Liver (tissue), 8 donors: ENCODE measurements at regions not wholly inside any gene's neighbourhood (a gene's known extent, or its start where the extent isn't known, plus 50 kb on each side); places are given as distances from the start of the nearest gene placed in this dataset.

Experiments
- DNase-seq: peaks from one replicate; pipeline ENCODE4 v3.0.0-alpha.2; 2017; ENCODE audit warnings: low spot score
- H3K27ac ChIP-seq, 2 donors: one replicate each; pipeline ENCODE4 v1.7.0; 2013; ENCODE audit warnings: inconsistent platforms in 2 of 2, low read length in 2 of 2, control low read depth in 1 of 2, low read depth in 1 of 2, mild to moderate bottlenecking in 1 of 2
- H3K27me3 ChIP-seq, 4 donors: one replicate each; pipeline versions ENCODE4 v1.6.1 to v1.7.0; 2013; ENCODE audit warnings: low read length in 3 of 4, inconsistent platforms in 1 of 4, mild to moderate bottlenecking in 1 of 4, moderate library complexity in 1 of 4; ENCODE audit not compliant: control insufficient read depth in 4 of 4, insufficient read depth in 4 of 4
- H3K36me3 ChIP-seq, 4 donors: one replicate each; pipeline versions ENCODE4 v1.6.1 to v1.7.0; 2013; ENCODE audit warnings: low read length in 3 of 4, mild to moderate bottlenecking in 3 of 4, low read depth in 1 of 4, moderate library complexity in 1 of 4; ENCODE audit not compliant: control insufficient read depth in 4 of 4, insufficient read depth in 3 of 4
- H3K4me1 ChIP-seq, 4 donors: one replicate each; pipeline versions ENCODE4 v1.6.1 to v1.7.0; 2013; ENCODE audit warnings: low read length in 3 of 4, mild to moderate bottlenecking in 3 of 4, moderate library complexity in 1 of 4; ENCODE audit not compliant: control insufficient read depth in 4 of 4, insufficient read depth in 4 of 4
- H3K4me3 ChIP-seq, 3 donors: one replicate each; pipeline versions ENCODE4 v1.6.1 to v1.7.0; 2013; ENCODE audit warnings: low read length in 3 of 3, control low read depth in 1 of 3, low read depth in 1 of 3, mild to moderate bottlenecking in 1 of 3
- H3K9ac ChIP-seq, 2 donors: one replicate each; pipeline ENCODE4 v1.7.0; 2013; ENCODE audit warnings: low read length in 2 of 2, mild to moderate bottlenecking in 2 of 2, moderate library complexity in 2 of 2, control low read depth in 1 of 2, low read depth in 1 of 2
- H3K9me3 ChIP-seq, 4 donors: one replicate each; pipeline versions ENCODE4 v1.6.1 to v1.7.0; 2013; ENCODE audit warnings: low read length in 3 of 4; ENCODE audit not compliant: control insufficient read depth in 4 of 4
- ATF3 ChIP-seq: IDR thresholded peaks from 2 replicates; pipeline ENCODE4 v1.6.1; 2016; ENCODE audit warnings: antibody characterized with exemption
- EGR1 ChIP-seq, 2 donors: IDR thresholded peaks; 2 replicates each; pipeline ENCODE4 v1.6.1; 2016 to 2018; ENCODE audit warnings: antibody characterized with exemption in 2 of 2, low read depth in 2 of 2
- FOXA1 ChIP-seq: IDR thresholded peaks from 2 replicates; pipeline ENCODE4 v1.6.1; 2016; ENCODE audit warnings: antibody characterized with exemption
- FOXA2 ChIP-seq: IDR thresholded peaks from 2 replicates; pipeline ENCODE4 v1.6.1; 2016; ENCODE audit warnings: antibody characterized with exemption
- HNF4A ChIP-seq, 2 donors: conservative IDR thresholded peaks; 2 replicates each; pipeline ENCODE4 v1.6.1; 2016; ENCODE audit warnings: antibody characterized with exemption in 2 of 2, mild to moderate bottlenecking in 2 of 2
- HNF4G ChIP-seq: IDR thresholded peaks from 2 replicates; pipeline ENCODE4 v1.6.1; 2016; ENCODE audit warnings: antibody characterized with exemption
- JUND ChIP-seq, 2 donors: IDR thresholded peaks; 2 replicates each; pipeline ENCODE4 v1.6.1; 2016; ENCODE audit warnings: antibody characterized with exemption in 2 of 2
- MAX ChIP-seq: IDR thresholded peaks from 2 replicates; pipeline ENCODE4 v1.6.1; 2016; ENCODE audit warnings: antibody characterized with exemption
- NR2F2 ChIP-seq: IDR thresholded peaks from 2 replicates; pipeline ENCODE4 v1.6.1; 2016; ENCODE audit warnings: antibody characterized with exemption
- RAD21 ChIP-seq, 2 donors: IDR thresholded peaks; 2 replicates each; pipeline ENCODE4 v1.6.1; 2016; ENCODE audit warnings: antibody characterized with exemption in 2 of 2, mild to moderate bottlenecking in 2 of 2
- SP1 ChIP-seq: IDR thresholded peaks from 2 replicates; pipeline ENCODE4 v1.6.1; 2018; ENCODE audit warnings: antibody characterized with exemption, mild to moderate bottlenecking
- TAF1 ChIP-seq: conservative IDR thresholded peaks from 2 replicates; pipeline ENCODE4 v1.6.1; 2016; ENCODE audit warnings: antibody characterized with exemption, mild to moderate bottlenecking
- YY1 ChIP-seq: IDR thresholded peaks from 2 replicates; pipeline ENCODE4 v1.6.1; 2016; ENCODE audit warnings: antibody characterized with exemption, mild to moderate bottlenecking
- ZBTB33 ChIP-seq: IDR thresholded peaks from 2 replicates; pipeline ENCODE4 v1.6.1; 2016; ENCODE audit warnings: antibody characterized with exemption
- WGBS: extraction: QIAGEN DNeasy Blood & Tissue Kit; methylation state at CpG from one replicate; pipeline ENCODE4 v1.1.7; 2013; 5-methylcytosine and 5-hydroxymethylcytosine counted together
- TF ChIP-seq, protein P1 (sequence below): fragments of 150-350 bp; IDR thresholded peaks from 2 replicates; pipeline ENCODE4 v1.5.1; 2017; ENCODE audit warnings: improper control_type of control experiment, low read depth, low read length; ENCODE audit not compliant: missing input control
- donor health status: healthy.
- donor health status: healthy.
- donor health status: healthy.
- donor health status: healthy.
- donor health status: healthy.

DNA sequence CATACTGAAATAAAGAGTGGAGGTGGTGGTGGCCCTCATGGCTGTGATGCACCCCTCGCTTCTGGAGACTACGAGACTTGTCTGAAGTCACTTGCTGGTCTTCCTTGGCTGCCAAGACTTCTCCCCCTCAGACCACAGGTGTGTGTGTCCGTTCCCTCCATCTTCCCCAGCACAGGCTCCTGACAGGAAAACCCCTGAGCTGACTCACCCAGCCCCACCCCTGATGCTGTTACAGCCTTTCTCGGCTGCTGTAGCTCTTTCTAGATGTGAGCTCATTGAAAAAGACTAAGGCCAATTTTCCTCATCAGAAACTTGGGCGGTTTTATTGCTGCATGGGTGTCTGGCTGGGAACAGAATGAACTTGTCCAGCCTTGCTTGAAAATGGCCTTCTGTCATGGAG lies 296.9 kb downstream of the TMEM114 start:
- TF ChIP-seq HNF4A (conservative IDR thresholded peaks at IDR 0.05) (no peak), FOXA1 (no peak), RAD21 (IDR thresholded peaks at IDR 0.05) (no peak), NR2F2 (no peak), ATF3 (no peak), JUND (IDR thresholded peaks at IDR 0.05) (no peak), MAX (no peak), FOXA2 (no peak), YY1 (no peak), SP1 (no peak)
- TF ChIP-seq, protein P1, sequence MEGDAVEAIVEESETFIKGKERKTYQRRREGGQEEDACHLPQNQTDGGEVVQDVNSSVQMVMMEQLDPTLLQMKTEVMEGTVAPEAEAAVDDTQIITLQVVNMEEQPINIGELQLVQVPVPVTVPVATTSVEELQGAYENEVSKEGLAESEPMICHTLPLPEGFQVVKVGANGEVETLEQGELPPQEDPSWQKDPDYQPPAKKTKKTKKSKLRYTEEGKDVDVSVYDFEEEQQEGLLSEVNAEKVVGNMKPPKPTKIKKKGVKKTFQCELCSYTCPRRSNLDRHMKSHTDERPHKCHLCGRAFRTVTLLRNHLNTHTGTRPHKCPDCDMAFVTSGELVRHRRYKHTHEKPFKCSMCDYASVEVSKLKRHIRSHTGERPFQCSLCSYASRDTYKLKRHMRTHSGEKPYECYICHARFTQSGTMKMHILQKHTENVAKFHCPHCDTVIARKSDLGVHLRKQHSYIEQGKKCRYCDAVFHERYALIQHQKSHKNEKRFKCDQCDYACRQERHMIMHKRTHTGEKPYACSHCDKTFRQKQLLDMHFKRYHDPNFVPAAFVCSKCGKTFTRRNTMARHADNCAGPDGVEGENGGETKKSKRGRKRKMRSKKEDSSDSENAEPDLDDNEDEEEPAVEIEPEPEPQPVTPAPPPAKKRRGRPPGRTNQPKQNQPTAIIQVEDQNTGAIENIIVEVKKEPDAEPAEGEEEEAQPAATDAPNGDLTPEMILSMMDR, result no peak
- H3K27ac ChIP-seq, result no peak overlapping the region
- H3K9ac ChIP-seq, result no peak overlapping the region
- WGBS, result 65% methylated on average over 5 of the region's 5 CpGs
- H3K36me3 ChIP-seq, result no peaks in the 10 kb centered on the region
- no peaks in the 10 kb centered on the region for H3K9me3 ChIP-seq
- no peaks in the 10 kb centered on the region for H3K4me1 ChIP-seq
- no peaks in the 10 kb centered on the region for H3K27me3 ChIP-seq
- DNase-seq, result no peak
- no peak overlapping the region for H3K4me3 ChIP-seq

GRCh38 chr16:8292271-8292670 lies 298.0 kb downstream of the TMEM114 start:
- Histone ChIP-seq H3K9me3 (no peaks in the 10 kb centered on the region), H3K36me3 (no peaks in the 10 kb centered on the region), H3K27ac (no peak overlapping the region), H3K4me1 (no peaks in the 10 kb centered on the region), H3K27me3 (no peaks in the 10 kb centered on the region), H3K4me3 (no peak overlapping the region), H3K9ac (no peak overlapping the region)
- WGBS, result 70% methylated on average over 6 of the region's 6 CpGs
- no peak for DNase-seq
- TF ChIP-seq NR2F2, result no peak
- TF ChIP-seq TAF1, result no peak
- no peak for TF ChIP-seq ZBTB33
- no peak for TF ChIP-seq EGR1 (IDR thresholded peaks at IDR 0.05; ENCODE audit: low read depth in 2 of 2)
- TF ChIP-seq SP1, result no peak
- no peak for TF ChIP-seq HNF4A (conservative IDR thresholded peaks at IDR 0.05)

DNA sequence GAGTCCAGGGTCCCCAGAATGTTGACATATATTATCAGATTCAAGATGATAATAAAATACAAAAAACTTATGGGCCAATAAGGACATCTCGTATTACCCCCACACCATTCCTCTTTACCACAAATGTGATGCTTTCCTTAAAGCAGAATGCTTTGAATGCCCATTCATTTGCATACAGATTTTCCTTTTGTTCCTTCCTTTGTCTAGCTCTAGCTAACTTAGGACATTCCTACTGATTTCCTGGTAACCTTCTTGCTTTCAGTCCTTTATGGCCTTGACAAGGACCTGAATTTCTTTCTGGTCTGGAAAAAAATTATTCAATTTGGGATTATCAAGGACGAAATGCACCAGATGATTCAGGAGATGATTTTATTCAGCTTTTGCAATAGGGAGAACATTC lies 304.0 kb downstream of the TMEM114 start:
- Histone ChIP-seq H3K27me3 (no peaks in the 10 kb centered on the region), H3K9ac (no peak overlapping the region)
- WGBS, result 57% methylated on average over 2 of the region's 2 CpGs
- TF ChIP-seq ZBTB33, result no peak
- TF ChIP-seq, protein P1, result no peak
- TF ChIP-seq NR2F2, result no peak
- no peak for TF ChIP-seq YY1
- no peak for TF ChIP-seq HNF4G
- no peak for TF ChIP-seq RAD21 (IDR thresholded peaks at IDR 0.05)
- TF ChIP-seq EGR1 (IDR thresholded peaks at IDR 0.05; ENCODE audit: low read depth in 2 of 2), result no peak
- TF ChIP-seq SP1, result no peak
- no peak for TF ChIP-seq JUND (IDR thresholded peaks at IDR 0.05)
- no peak for TF ChIP-seq HNF4A (conservative IDR thresholded peaks at IDR 0.05)
- no peak for TF ChIP-seq MAX

More for the DNA sequence above, 304.0 kb downstream of the TMEM114 start:
- Histone ChIP-seq H3K9me3 (peaks cover 0 to 2% (median 0%) of the 10 kb centered on the region in 4 donors), H3K27ac (no peak overlapping the region), H3K4me3 (no peak overlapping the region), H3K4me1 (no peaks in the 10 kb centered on the region), H3K36me3 (no peaks in the 10 kb centered on the region)
- DNase-seq, result no peak
